Ishikawa (cell line): ENCODE measurements at regions not wholly inside any gene's neighbourhood (a gene's known extent, or its start where the extent isn't known, plus 50 kb on each side); places are given as distances from the start of the nearest gene placed in this dataset.

Experiments
- CEBPB ChIP-seq: IDR thresholded peaks from 2 replicates; pipeline ENCODE4 v1.6.1; 2012
- CREB1 ChIP-seq: IDR thresholded peaks from 2 replicates; pipeline ENCODE4 v1.6.1; 2012; ENCODE audit warnings: low read depth
- EGR1 ChIP-seq: IDR thresholded peaks from 2 replicates; pipeline ENCODE4 v1.6.1; 2012
- EP300 ChIP-seq: IDR thresholded peaks from 2 replicates; pipeline ENCODE4 v1.6.1; 2012; ENCODE audit warnings: borderline replicate concordance
- FOXM1 ChIP-seq: IDR thresholded peaks from 2 replicates; pipeline ENCODE4 v1.6.1; 2012; ENCODE audit warnings: low read depth, borderline replicate concordance
- MAX ChIP-seq: IDR thresholded peaks from 2 replicates; pipeline ENCODE4 v1.6.1; 2012
- NFIC ChIP-seq: IDR thresholded peaks from 2 replicates; pipeline ENCODE4 v1.6.1; 2012
- RAD21 ChIP-seq: IDR thresholded peaks from 2 replicates; pipeline ENCODE4 v1.6.1; 2012; ENCODE audit warnings: low read depth
- REST ChIP-seq: IDR thresholded peaks from 2 replicates; pipeline ENCODE4 v1.6.1; 2012; ENCODE audit warnings: low read depth, mild to moderate bottlenecking
- TAF1 ChIP-seq: IDR thresholded peaks from 2 replicates; pipeline ENCODE4 v1.6.1; 2012; ENCODE audit warnings: low read depth, mild to moderate bottlenecking
- TCF12 ChIP-seq: IDR thresholded peaks from 2 replicates; pipeline ENCODE4 v1.6.1; 2012; ENCODE audit warnings: low read depth
- TEAD4 ChIP-seq: IDR thresholded peaks from 2 replicates; pipeline ENCODE4 v1.6.1; 2012
- USF1 ChIP-seq: IDR thresholded peaks from 2 replicates; pipeline ENCODE4 v1.6.1; 2012
- YY1 ChIP-seq: IDR thresholded peaks from 2 replicates; pipeline ENCODE4 v1.6.1; 2012; ENCODE audit warnings: low read depth
- ZBTB7A ChIP-seq: IDR thresholded peaks from 2 replicates; pipeline ENCODE4 v1.6.1; 2012; ENCODE audit warnings: low read depth

- TF ChIP-seq NFIC (no peak), CREB1 (no peak)
These were observed 130.2 kb upstream of the CSF3R start for GRCh38 chr1:36612881-36613280.

- TF ChIP-seq NFIC (no peak), TCF12 (no peak), YY1 (no peak), EGR1 (no peak), MAX (no peak), REST (no peak), RAD21 (no peak), CEBPB (no peak), CREB1 (no peak)
These were observed 129.4 kb upstream of the CSF3R start for GRCh38 chr1:36612121-36612520.

- TF ChIP-seq TCF12: no peak
- TF ChIP-seq EGR1: no peak
- TF ChIP-seq MAX: no peak
- no peak for TF ChIP-seq FOXM1
- peak; percentile 63 for TF ChIP-seq TEAD4
- no peak for TF ChIP-seq NFIC
- TF ChIP-seq RAD21: peak; percentile 79
- TF ChIP-seq ZBTB7A: no peak
- no peak for TF ChIP-seq REST
- no peak for TF ChIP-seq YY1
- TF ChIP-seq CREB1: no peak
These were observed 126.7 kb upstream of the CSF3R start for GRCh38 chr1:36609241-36610027.

GRCh38 chr1:36608272-36608671 lies 125.6 kb upstream of the CSF3R start:
- TF ChIP-seq NFIC: no peak
- TF ChIP-seq ZBTB7A: no peak
- TF ChIP-seq REST: no peak
- TF ChIP-seq CREB1: no peak
- TF ChIP-seq YY1: no peak
- TF ChIP-seq EGR1: no peak
- no peak for TF ChIP-seq FOXM1
- no peak for TF ChIP-seq USF1
- no peak for TF ChIP-seq TAF1
- TF ChIP-seq MAX: no peak
- TF ChIP-seq CEBPB: no peak
- no peak for TF ChIP-seq RAD21
- no peak for TF ChIP-seq EP300
- no peak for TF ChIP-seq TCF12
- no peak for TF ChIP-seq TEAD4

- TF ChIP-seq FOXM1: no peak
- TF ChIP-seq NFIC: no peak
- TF ChIP-seq TEAD4: no peak
- no peak for TF ChIP-seq EP300
- TF ChIP-seq TAF1: no peak
- no peak for TF ChIP-seq CEBPB
- no peak for TF ChIP-seq REST
- no peak for TF ChIP-seq MAX
- TF ChIP-seq EGR1: no peak
- TF ChIP-seq USF1: no peak
- TF ChIP-seq YY1: no peak
- TF ChIP-seq TCF12: no peak
- TF ChIP-seq RAD21: no peak
These were observed 124.5 kb upstream of the CSF3R start for GRCh38 chr1:36607263-36607651.
